Chondrocyte (in vitro differentiated cells): ENCODE measurements at regions not wholly inside any gene's neighbourhood (a gene's known extent, or its start where the extent isn't known, plus 50 kb on each side); places are given as distances from the start of the nearest gene placed in this dataset.

Experiments used
- DNase-seq: peaks from one replicate; pipeline ENCODE4 v3.0.0; 2021; ENCODE audit warnings: mixed read lengths, low spot score
- H3K27ac Mint-ChIP-seq: one replicate; pipeline ENCODE4 v1.8.0; 2021; ENCODE audit warnings: mild to moderate bottlenecking, moderate library complexity, mixed read lengths; ENCODE audit not compliant: unreplicated experiment
- H3K27me3 Mint-ChIP-seq: 2 replicates; pipeline ENCODE4 v1.8.0; 2021; ENCODE audit warnings: low read depth, mixed read lengths
- H3K36me3 Mint-ChIP-seq: 2 replicates; pipeline ENCODE4 v1.8.0; 2021; ENCODE audit warnings: low read depth, mixed read lengths
- H3K4me1 Mint-ChIP-seq: 2 replicates; pipeline ENCODE4 v1.8.0; 2021; ENCODE audit warnings: low read depth, mild to moderate bottlenecking, mixed read lengths
- H3K4me3 Mint-ChIP-seq: one replicate; pipeline ENCODE4 v1.8.0; 2021; ENCODE audit warnings: mild to moderate bottlenecking, moderate library complexity, mixed read lengths; ENCODE audit not compliant: unreplicated experiment
- H3K9me3 Mint-ChIP-seq: 2 replicates; pipeline ENCODE4 v1.8.0; 2021; ENCODE audit warnings: low read depth, mixed read lengths
- TF ChIP-seq, protein P1 (sequence below): fragments of 200-600 bp; sonication (generic); IDR thresholded peaks from 2 replicates; pipeline ENCODE4 v1.5.0; 2021; ENCODE audit warnings: antibody characterized with exemption, mild to moderate bottlenecking, moderate library complexity

DNA sequence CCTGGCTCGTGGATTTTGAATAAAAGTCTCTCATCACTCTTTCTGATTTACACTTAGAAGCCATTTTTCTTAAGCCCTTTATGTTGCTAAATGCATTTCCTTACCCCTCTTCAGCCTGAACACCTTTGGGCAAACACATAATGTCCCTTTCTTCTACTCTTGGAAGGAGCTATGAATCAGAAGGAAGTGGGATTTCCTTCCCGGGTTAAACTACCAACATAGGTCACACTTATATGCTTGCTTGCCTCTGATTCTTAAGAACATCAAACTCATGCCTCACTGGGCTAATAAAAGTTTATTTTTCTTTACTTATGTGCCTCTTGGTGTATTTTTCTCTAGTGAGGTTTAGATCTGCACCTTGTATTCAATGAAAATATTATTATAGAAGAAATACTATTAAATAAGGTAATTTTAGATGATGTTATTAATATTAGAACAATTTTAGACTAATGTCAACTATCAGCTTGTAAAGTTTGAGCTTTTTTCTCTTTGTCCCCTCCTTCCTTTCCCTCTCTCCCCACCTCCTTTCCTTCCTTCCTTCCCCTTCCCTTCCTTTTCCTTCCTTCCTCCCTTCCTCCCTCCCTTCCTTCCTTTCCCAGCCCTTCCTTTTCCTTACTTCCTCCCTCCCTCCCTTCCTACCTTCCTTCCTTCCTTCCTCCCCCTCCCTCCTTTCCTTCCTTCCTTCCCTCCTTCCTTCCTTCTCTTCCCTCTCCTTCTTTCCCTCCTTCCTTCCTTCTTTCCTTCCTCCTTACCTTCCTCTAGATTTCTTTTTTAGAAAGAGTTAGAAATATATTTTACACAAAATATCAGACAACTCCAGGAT, 66.5 kb upstream of the KCNJ6 start:
- Mint-ChIP-seq H3K27ac (no peak overlapping the region), H3K4me1 (no peaks in the 10 kb centered on the region), H3K36me3 (no peaks in the 10 kb centered on the region), H3K9me3 (no peaks in the 10 kb centered on the region), H3K4me3 (no peak overlapping the region), H3K27me3 (peaks cover 5% of the 10 kb centered on the region)
- no peak for DNase-seq
- TF ChIP-seq, protein P1, sequence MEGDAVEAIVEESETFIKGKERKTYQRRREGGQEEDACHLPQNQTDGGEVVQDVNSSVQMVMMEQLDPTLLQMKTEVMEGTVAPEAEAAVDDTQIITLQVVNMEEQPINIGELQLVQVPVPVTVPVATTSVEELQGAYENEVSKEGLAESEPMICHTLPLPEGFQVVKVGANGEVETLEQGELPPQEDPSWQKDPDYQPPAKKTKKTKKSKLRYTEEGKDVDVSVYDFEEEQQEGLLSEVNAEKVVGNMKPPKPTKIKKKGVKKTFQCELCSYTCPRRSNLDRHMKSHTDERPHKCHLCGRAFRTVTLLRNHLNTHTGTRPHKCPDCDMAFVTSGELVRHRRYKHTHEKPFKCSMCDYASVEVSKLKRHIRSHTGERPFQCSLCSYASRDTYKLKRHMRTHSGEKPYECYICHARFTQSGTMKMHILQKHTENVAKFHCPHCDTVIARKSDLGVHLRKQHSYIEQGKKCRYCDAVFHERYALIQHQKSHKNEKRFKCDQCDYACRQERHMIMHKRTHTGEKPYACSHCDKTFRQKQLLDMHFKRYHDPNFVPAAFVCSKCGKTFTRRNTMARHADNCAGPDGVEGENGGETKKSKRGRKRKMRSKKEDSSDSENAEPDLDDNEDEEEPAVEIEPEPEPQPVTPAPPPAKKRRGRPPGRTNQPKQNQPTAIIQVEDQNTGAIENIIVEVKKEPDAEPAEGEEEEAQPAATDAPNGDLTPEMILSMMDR, result no peak

DNA sequence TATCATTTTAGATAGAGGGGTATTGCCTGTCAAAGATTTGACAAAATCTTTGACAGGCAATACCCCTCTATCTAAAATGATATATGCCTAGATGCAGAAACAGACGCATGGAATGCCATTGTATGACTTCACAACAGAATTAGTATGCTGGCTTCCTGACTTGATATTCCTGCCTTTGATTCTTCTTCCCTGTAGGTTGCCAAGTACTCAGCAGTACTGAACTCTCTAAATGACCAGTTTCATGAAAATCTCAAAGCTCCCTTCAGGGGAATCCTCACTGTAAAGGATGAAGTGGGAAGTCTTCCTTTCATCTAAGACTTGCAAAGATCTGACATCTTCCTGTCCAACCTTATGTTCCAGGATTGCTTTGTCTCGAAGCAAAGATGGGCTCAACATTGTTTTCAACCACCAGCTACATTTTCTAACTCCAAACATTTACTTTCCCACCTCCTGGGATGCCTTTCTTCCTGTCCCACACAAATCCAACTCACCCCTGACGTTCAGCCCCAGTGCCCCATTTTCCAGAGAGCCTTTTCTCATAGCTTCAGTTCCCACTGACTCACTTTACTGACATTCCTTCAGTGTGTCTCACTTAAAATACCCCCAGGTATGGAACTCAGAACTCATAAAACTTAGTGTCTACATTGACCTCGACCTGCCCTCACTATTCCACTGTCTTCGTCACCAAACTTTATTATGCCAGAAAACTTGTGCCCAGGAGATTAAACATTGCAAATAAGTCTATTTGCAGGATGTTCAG, 67.3 kb upstream of the KCNJ6 start:
- Mint-ChIP-seq H3K4me1 (no peaks in the 10 kb centered on the region), H3K27me3 (peaks cover 5% of the 10 kb centered on the region), H3K27ac (no peak overlapping the region), H3K36me3 (no peaks in the 10 kb centered on the region), H3K4me3 (no peak overlapping the region), H3K9me3 (no peaks in the 10 kb centered on the region)
- no peak for DNase-seq
- TF ChIP-seq, protein P1, result no peak

DNA sequence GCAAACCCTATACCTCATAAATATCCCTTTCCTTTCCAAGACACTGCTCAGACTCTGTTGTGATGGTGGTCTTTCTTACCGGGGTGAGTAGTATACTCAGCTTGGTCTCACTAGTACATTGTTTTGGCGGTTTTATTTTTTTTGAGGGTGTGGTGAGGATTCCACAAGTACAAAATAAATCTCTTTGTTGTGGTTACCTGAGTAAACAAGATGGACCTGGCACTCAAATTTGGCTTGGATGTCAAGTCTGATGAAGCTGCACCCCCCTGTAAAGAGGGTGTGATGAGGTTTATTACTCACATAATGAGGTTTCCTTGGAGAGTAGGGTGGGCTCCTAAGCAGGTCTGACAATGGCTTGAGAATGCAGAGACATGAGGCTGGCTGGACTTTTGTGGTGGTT, 68.2 kb upstream of the KCNJ6 start:
- Mint-ChIP-seq H3K9me3 (no peaks in the 10 kb centered on the region), H3K4me1 (no peaks in the 10 kb centered on the region), H3K27me3 (peaks cover 5% of the 10 kb centered on the region), H3K27ac (no peak overlapping the region), H3K36me3 (no peaks in the 10 kb centered on the region), H3K4me3 (no peak overlapping the region)
- DNase-seq, result no peak
- TF ChIP-seq, protein P1, result no peak

DNA sequence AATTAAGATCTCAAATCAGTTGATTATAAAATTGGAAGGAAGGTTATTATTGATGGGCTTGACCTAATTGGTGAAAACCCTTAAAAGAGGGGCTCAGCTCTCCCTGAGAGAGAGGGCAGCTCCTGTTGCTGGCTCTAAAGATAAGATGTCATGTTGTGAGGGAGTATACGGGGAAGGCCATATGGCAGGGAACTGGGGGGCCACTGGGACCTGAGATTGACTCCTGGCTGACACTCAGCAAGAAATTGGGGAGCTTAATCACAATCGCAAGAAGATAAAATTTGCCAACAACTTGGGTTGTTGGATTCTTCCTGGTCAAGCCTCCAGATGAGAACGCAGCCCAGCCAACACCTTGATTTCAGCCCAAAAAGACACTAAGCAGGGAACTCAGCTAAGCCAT, 69.7 kb upstream of the KCNJ6 start:
- Mint-ChIP-seq H3K36me3 (no peaks in the 10 kb centered on the region), H3K4me3 (no peak overlapping the region), H3K4me1 (no peaks in the 10 kb centered on the region), H3K27ac (no peak overlapping the region), H3K27me3 (peaks cover 14% of the 10 kb centered on the region), H3K9me3 (no peaks in the 10 kb centered on the region)
- no peak for DNase-seq
- TF ChIP-seq, protein P1, result no peak

DNA sequence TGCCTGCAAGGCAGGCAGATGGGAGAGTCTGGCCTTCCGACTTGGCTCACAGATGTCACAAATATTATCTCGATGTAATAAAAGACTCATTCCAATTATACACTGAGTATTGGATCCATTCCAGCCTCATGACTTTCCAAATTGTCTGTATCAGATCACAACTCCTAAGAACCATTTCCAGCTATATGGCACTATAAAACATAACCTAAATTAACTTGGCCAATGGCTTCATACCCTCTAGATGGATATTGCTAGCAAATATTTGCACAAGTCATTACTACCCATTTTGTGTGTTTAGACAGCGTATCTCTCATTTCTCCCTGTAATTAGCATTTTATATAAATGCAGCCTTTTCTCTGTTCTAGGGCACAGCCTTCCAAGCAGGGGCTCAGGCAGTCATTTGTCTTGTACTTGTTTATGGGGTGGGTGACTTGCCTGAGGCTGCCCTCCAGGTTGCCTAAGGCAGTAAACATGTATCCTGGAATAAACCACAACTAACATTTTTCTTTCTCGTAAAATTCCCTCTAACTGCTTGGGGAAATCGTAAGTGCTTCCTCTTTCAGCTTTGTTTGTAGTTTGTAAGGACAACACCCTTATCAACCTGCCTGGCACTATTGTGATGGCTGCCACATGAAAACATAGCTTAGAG, 70.6 kb upstream of the KCNJ6 start:
- Mint-ChIP-seq H3K27ac (no peak overlapping the region), H3K27me3 (peaks cover 17% of the 10 kb centered on the region), H3K4me3 (no peak overlapping the region), H3K4me1 (no peaks in the 10 kb centered on the region), H3K36me3 (no peaks in the 10 kb centered on the region), H3K9me3 (no peaks in the 10 kb centered on the region)
- TF ChIP-seq, protein P1, result no peak
- no peak for DNase-seq
